Endothelial cell (in vitro differentiated cells): ENCODE measurements at regions not wholly inside any gene's neighbourhood (a gene's known extent, or its start where the extent isn't known, plus 50 kb on each side); places are given as distances from the start of the nearest gene placed in this dataset.

ENCODE experiments used
- DNase-seq: peaks from one replicate; pipeline ENCODE4 v3.0.0; 2021; ENCODE audit warnings: low spot score
- H3K27ac Mint-ChIP-seq: one replicate; pipeline ENCODE4 v1.8.0; 2021; ENCODE audit warnings: mixed read lengths, inconsistent platforms; ENCODE audit not compliant: unreplicated experiment
- H3K27me3 Mint-ChIP-seq: one replicate; pipeline ENCODE4 v1.8.0; 2021; ENCODE audit warnings: mild to moderate bottlenecking, moderate library complexity, mixed read lengths, inconsistent platforms; ENCODE audit not compliant: unreplicated experiment
- H3K36me3 Mint-ChIP-seq: one replicate; pipeline ENCODE4 v1.8.0; 2021; ENCODE audit warnings: mild to moderate bottlenecking, low read depth, mixed read lengths, inconsistent platforms; ENCODE audit not compliant: unreplicated experiment
- H3K4me1 Mint-ChIP-seq: one replicate; pipeline ENCODE4 v1.8.0; 2021; ENCODE audit warnings: mild to moderate bottlenecking, mixed read lengths, inconsistent platforms; ENCODE audit not compliant: unreplicated experiment
- H3K4me3 Mint-ChIP-seq: one replicate; pipeline ENCODE4 v1.8.0; 2021; ENCODE audit warnings: mild to moderate bottlenecking, mixed read lengths, inconsistent platforms; ENCODE audit not compliant: unreplicated experiment
- H3K9me3 Mint-ChIP-seq: one replicate; pipeline ENCODE4 v1.8.0; 2021; ENCODE audit warnings: mixed read lengths, inconsistent platforms; ENCODE audit not compliant: unreplicated experiment
- CTCF ChIP-seq: fragments of 200-600 bp; sonication (generic); IDR thresholded peaks from one replicate; pipeline ENCODE4 v1.5.0; 2021; ENCODE audit warnings: antibody characterized with exemption; ENCODE audit not compliant: unreplicated experiment

- H3K4me3 Mint-ChIP-seq: no peak overlapping the region
- no peak overlapping the region for H3K27ac Mint-ChIP-seq
- no peak for TF ChIP-seq CTCF
- H3K36me3 Mint-ChIP-seq: no peaks in the 10 kb centered on the region
- no peaks in the 10 kb centered on the region for H3K27me3 Mint-ChIP-seq
- no peak for DNase-seq
- no peaks in the 10 kb centered on the region for H3K4me1 Mint-ChIP-seq
- H3K9me3 Mint-ChIP-seq: no peaks in the 10 kb centered on the region
Measured at GRCh38 chr4:167555338-167556022, 321.2 kb upstream of the SPOCK3 start.

GRCh38 chr4:167578906-167579305 lies 344.6 kb upstream of the SPOCK3 start:
- Mint-ChIP-seq H3K27ac (no peak overlapping the region), H3K36me3 (peaks cover 6% of the 10 kb centered on the region), H3K27me3 (peaks cover 3% of the 10 kb centered on the region), H3K4me1 (no peaks in the 10 kb centered on the region), H3K4me3 (no peak overlapping the region), H3K9me3 (peaks cover 6% of the 10 kb centered on the region)
- no peak for TF ChIP-seq CTCF
- no peak for DNase-seq

- peaks cover 3% of the 10 kb centered on the region for H3K27me3 Mint-ChIP-seq
- H3K9me3 Mint-ChIP-seq: peaks cover 6% of the 10 kb centered on the region
- H3K4me3 Mint-ChIP-seq: no peak overlapping the region
Measured at GRCh38 chr4:167581449-167581965, 347.2 kb upstream of the SPOCK3 start.

GRCh38 chr4:167587361-167587760 lies 353.1 kb upstream of the SPOCK3 start:
- no peak overlapping the region for H3K27ac Mint-ChIP-seq
- TF ChIP-seq CTCF: no peak
- H3K4me1 Mint-ChIP-seq: no peaks in the 10 kb centered on the region
- no peak overlapping the region for H3K4me3 Mint-ChIP-seq
- no peak for DNase-seq
- no peaks in the 10 kb centered on the region for H3K36me3 Mint-ChIP-seq
- H3K27me3 Mint-ChIP-seq: no peaks in the 10 kb centered on the region
- H3K9me3 Mint-ChIP-seq: no peaks in the 10 kb centered on the region

More at GRCh38 chr4:167581449-167581965, 347.2 kb upstream of the SPOCK3 start:
- DNase-seq: no peak
- Mint-ChIP-seq H3K4me1 (no peaks in the 10 kb centered on the region), H3K36me3 (peaks cover 6% of the 10 kb centered on the region), H3K27ac (no peak overlapping the region)
- no peak for TF ChIP-seq CTCF

GRCh38 chr4:167595898-167596297 lies 361.6 kb upstream of the SPOCK3 start:
- no peak for TF ChIP-seq CTCF
- Mint-ChIP-seq H3K36me3 (no peaks in the 10 kb centered on the region), H3K4me3 (no peak overlapping the region), H3K27me3 (no peaks in the 10 kb centered on the region), H3K27ac (no peak overlapping the region), H3K9me3 (no peaks in the 10 kb centered on the region), H3K4me1 (no peaks in the 10 kb centered on the region)
- DNase-seq: no peak
